ENCODE measurements at regions not wholly inside any gene's neighbourhood (a gene's known extent, or its start where the extent isn't known, plus 50 kb on each side); places are given as distances from the start of the nearest gene placed in this dataset.

DNA sequence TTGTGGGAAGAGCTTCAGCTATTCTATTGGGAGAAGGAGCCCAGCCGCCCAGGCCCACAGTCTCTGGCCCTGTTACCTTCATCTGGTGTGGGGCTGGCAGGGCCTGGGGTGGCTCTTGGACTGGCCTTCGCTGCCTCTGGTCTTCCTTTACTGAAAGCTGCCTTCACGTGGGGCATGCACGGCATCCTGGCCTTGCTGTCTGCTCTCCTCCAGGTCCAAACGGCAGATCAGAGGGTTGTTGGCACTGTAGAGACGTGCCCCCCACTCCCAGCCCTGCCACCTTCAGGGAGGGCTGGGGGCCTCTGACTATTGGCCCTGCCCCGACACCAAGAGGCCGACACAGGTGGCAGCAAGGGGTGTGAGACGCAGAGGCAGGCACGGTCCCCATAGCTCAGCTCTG lies 291.3 kb upstream of the IRX1 start:
- no peak for DNase-seq (ENCODE audit: low read depth, low spot score)
- H3K27ac Mint-ChIP-seq (ENCODE audit: unreplicated experiment): no peak overlapping the region
- peaks cover 3% of the 10 kb centered on the region for H3K27me3 Mint-ChIP-seq (ENCODE audit: low read depth)
- no peaks in the 10 kb centered on the region for H3K9me3 Mint-ChIP-seq
- H3K4me1 Mint-ChIP-seq: peaks cover 16% of the 10 kb centered on the region
- H3K36me3 Mint-ChIP-seq (ENCODE audit: low read depth): no peaks in the 10 kb centered on the region
- H3K4me3 Mint-ChIP-seq: no peak overlapping the region
- TF ChIP-seq, protein P1, sequence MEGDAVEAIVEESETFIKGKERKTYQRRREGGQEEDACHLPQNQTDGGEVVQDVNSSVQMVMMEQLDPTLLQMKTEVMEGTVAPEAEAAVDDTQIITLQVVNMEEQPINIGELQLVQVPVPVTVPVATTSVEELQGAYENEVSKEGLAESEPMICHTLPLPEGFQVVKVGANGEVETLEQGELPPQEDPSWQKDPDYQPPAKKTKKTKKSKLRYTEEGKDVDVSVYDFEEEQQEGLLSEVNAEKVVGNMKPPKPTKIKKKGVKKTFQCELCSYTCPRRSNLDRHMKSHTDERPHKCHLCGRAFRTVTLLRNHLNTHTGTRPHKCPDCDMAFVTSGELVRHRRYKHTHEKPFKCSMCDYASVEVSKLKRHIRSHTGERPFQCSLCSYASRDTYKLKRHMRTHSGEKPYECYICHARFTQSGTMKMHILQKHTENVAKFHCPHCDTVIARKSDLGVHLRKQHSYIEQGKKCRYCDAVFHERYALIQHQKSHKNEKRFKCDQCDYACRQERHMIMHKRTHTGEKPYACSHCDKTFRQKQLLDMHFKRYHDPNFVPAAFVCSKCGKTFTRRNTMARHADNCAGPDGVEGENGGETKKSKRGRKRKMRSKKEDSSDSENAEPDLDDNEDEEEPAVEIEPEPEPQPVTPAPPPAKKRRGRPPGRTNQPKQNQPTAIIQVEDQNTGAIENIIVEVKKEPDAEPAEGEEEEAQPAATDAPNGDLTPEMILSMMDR (conservative IDR thresholded peaks at IDR 0.05): no peak

DNA sequence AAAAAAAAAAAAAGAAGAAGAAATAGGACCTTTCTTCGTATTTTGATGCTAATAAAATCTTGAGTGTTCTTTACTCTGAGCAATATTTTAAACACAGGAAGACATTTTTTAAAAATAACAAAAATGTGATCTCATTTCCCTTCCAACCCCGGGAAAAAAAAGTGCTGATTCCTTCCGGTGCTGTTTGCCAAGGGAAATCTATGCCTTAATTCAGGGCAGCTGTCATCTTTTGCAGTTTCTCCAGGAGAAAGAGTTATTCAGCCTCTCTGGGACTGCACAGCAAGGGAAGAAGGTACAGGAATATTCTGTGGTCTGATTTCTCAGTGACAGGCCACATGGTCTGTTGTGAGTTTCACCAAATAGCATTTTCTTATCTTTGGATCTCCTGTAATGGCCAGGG lies 291.9 kb upstream of the IRX1 start:
- H3K27me3 Mint-ChIP-seq (ENCODE audit: low read depth): peaks cover 6% of the 10 kb centered on the region
- TF ChIP-seq, protein P1 (conservative IDR thresholded peaks at IDR 0.05): no peak
- peaks cover 16% of the 10 kb centered on the region for H3K4me1 Mint-ChIP-seq
- no peak for DNase-seq (ENCODE audit: low read depth, low spot score)
- no peak overlapping the region for H3K27ac Mint-ChIP-seq (ENCODE audit: unreplicated experiment)
- no peaks in the 10 kb centered on the region for H3K36me3 Mint-ChIP-seq (ENCODE audit: low read depth)
- no peak overlapping the region for H3K4me3 Mint-ChIP-seq
- H3K9me3 Mint-ChIP-seq: no peaks in the 10 kb centered on the region

DNA sequence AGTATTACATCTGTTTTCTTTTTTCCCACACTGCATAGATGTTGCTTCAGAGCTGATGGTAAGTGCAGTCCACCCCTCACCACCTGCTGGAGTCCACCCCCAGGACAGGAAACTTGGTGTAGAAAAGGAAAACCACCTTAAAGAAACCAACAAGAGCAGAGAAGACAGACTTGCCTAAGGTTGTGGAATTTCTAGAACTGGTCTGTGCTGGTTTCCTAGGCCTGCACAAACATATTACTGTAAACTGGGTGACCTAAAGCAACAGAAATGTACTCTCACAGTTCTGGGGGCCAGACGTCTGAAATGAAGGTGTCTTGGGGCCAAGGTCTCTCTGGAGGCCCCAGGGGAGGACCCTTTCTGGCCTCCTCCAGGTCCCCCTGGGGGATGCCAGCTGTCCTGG lies 293.4 kb upstream of the IRX1 start:
- no peaks in the 10 kb centered on the region for H3K36me3 Mint-ChIP-seq (ENCODE audit: low read depth)
- TF ChIP-seq, protein P1 (conservative IDR thresholded peaks at IDR 0.05): no peak
- no peaks in the 10 kb centered on the region for H3K9me3 Mint-ChIP-seq
- no peak for DNase-seq (ENCODE audit: low read depth, low spot score)
- H3K4me1 Mint-ChIP-seq: peaks cover 16% of the 10 kb centered on the region
- peaks cover 7% of the 10 kb centered on the region for H3K27me3 Mint-ChIP-seq (ENCODE audit: low read depth)
- no peak overlapping the region for H3K4me3 Mint-ChIP-seq
- no peak overlapping the region for H3K27ac Mint-ChIP-seq (ENCODE audit: unreplicated experiment)

DNA sequence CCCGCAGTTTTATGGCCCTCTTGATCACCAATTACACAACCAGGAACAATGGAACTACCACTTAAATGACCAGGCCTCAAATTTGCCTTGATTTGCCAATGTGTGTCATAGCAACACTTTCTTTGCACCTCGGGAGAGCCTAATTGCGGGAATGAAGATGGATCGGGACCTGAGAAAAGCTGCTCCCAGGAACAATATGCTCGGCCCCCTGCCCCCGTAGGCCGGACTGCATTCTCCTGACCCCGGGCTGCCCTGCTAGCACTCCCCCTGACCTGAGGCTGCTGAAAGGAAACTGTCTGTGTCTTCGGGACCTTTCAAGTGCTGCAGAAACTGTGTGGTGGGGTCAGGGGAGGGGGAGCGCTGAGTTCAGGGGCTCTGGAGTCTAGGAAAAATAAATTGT lies 294.3 kb upstream of the IRX1 start:
- no peak overlapping the region for H3K27ac Mint-ChIP-seq (ENCODE audit: unreplicated experiment)
- no peaks in the 10 kb centered on the region for H3K36me3 Mint-ChIP-seq (ENCODE audit: low read depth)
- no peak for DNase-seq (ENCODE audit: low read depth, low spot score)
- TF ChIP-seq, protein P1 (conservative IDR thresholded peaks at IDR 0.05): no peak
- H3K4me3 Mint-ChIP-seq: no peak overlapping the region
- H3K9me3 Mint-ChIP-seq: no peaks in the 10 kb centered on the region
- H3K4me1 Mint-ChIP-seq: peaks cover 16% of the 10 kb centered on the region
- peaks cover 7% of the 10 kb centered on the region for H3K27me3 Mint-ChIP-seq (ENCODE audit: low read depth)

DNA sequence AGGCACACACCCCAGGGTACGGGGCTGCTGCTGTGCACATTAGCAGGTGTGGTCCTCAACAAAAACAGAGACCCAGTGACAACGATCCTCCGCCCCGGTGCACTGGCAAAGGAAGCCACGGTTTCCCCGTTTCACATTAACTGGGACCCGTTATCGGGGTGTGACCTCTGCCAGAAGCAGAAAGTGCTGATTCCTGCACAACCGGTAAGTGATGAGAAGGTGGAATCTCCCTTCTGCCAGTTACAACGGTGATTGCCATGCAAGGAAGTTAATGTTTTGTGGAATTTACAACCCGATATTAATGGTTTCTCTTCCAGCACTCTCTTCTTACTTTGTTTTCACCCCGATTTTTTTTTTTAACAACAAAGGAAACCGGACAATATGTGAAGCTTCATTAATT lies 294.9 kb upstream of the IRX1 start:
- H3K4me1 Mint-ChIP-seq: peaks cover 16% of the 10 kb centered on the region
- no peak for DNase-seq (ENCODE audit: low read depth, low spot score)

More for the DNA sequence above, 294.9 kb upstream of the IRX1 start:
- no peaks in the 10 kb centered on the region for H3K36me3 Mint-ChIP-seq (ENCODE audit: low read depth)
- H3K4me3 Mint-ChIP-seq: no peak overlapping the region
- H3K27me3 Mint-ChIP-seq (ENCODE audit: low read depth): peaks cover 7% of the 10 kb centered on the region
- H3K9me3 Mint-ChIP-seq: no peaks in the 10 kb centered on the region
- TF ChIP-seq, protein P1 (conservative IDR thresholded peaks at IDR 0.05): no peak
- H3K27ac Mint-ChIP-seq (ENCODE audit: unreplicated experiment): no peak overlapping the region
